ENCODE measurements at regions not wholly inside any gene's neighbourhood (a gene's known extent, or its start where the extent isn't known, plus 50 kb on each side); places are given as distances from the start of the nearest gene placed in this dataset.
A peak's percentile ranks its signal among the peaks of the same experiment; 100 is the strongest.
"Not testable (repeated sequence)": the region's sequence is repeated elsewhere in the genome, so short reads cannot be mapped to it uniquely, and the experiment has no call there.

DNA sequence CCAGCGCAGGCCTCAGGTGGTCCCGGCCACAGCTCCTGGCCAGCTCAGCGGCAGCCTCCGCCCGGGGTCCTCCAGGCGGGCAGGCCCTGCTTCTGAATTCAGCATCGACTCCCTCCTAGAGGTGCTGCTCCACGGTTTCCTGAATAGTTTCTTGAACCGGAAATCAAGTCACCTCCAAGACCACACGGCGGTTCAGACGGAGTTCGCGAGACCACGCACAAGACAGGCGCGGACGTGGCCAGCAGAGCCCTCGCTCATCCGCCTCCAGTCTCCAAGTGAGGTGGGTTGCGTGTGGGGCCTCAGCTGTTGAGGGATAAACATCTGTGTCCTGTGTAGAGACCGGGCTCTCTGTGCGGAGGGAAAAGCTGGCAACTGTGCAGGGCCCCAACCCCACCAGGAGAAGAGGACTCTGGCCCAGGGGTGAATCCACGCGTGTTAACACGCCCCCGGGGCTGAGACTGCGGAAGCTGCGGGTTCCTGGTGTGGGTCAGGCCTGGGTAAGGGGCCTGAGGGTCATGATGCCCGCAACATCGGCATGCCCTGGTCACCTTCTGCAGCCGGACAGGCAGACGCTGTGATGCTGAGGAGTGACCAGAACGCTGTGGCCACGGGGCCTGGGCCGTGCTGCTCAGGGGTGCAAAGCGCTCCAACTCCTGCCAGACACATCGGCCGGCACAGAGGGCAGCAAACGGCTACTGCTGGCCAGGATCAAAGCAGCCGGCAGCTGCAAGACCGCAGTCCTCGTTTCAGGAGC lies 55.0 kb upstream of the METRNL start:
- peak in 1 of 2 donors; percentile 4 for DNase-seq

DNA sequence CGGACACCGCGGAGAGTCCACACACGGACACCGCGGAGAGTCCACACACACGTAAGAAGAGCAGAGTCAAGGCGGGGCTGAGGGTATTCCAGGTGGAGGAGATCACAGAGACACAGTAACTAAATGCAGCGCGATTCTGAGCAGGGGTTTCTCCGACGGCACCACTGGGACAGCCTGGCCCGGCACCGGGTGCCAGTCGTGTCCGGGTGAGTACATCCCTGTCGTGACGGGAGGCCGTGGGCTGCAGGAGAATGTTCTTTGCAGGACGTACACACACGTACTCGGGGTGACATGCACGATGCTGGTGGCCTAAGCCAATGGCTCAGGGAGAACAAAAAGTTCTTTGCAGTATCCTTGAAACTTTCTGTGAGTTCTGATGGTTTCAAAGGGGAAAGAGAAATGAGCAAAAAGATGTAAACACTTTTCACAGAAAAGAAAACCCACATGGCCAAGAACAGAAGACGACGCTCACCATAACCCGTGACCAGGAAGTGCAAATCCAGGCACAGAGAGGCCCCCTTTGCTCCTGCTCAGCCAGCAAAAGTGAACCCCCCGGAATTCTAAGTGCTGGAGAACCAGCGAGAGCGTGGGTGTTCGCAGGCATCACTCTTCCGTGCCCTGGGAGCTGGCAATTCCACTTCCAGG lies 53.7 kb upstream of the METRNL start:
- DNase-seq: no peak

DNA sequence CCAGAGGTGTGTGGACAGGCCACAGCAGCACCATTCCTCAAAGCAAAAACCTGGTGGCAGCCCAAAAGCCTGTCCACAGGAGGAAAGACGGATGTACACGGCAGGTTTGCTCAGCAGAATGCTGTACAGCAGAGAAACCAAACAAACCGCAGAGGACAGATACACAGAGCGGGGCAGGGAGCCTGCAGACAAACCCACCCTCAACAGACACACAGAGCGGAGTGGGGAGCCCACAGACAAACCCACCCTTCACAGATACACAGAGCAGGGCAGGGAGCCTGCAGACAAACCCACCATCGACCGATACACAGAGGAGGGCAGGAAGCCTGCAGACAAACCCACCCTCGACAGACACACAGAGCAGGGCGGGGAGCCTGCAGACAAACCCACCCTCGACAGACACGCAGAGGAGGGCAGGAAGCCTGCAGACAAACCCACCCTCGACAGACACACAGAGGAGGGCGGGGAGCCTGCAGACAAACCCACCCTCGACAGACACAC lies 53.0 kb upstream of the METRNL start:
- DNase-seq: no peak

DNA sequence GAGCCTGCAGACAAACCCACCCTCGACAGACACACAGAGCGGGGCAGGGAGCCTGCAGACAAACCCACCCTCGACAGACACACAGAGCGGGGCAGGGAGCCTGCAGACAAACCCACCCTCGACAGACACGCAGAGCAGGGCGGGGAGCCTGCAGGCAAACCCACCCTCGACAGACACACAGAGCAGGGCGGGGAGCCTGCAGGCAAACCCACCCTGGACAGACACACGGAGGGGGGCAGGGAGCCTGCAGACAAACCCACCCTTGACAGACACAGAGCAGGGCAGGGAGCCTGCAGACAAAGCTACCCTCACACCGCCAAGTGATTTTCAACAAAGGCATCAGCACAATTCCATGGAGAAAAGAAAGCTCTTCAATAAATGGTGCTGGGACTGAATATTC lies 52.5 kb upstream of the METRNL start:
- not testable (repeated sequence) for DNase-seq

DNA sequence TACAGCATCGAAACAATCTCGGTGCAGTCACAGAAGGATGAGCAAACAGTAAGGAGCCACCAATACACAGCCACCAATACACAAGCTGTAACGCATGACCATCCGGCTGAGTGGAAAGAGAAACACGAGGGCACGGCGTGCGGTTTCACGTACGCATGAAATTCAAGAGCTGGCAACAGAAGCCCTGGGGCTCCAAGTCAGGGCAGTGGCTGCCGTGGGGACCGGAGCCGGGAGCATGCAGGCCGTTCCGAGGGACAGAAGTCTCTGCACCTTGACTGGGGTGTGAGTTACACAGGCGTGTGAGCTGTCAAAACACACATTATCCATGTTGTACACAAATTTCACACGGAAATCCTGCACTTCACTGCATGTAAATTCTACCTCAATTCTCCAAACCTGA lies 50.6 kb upstream of the METRNL start:
- no peak for DNase-seq

DNA sequence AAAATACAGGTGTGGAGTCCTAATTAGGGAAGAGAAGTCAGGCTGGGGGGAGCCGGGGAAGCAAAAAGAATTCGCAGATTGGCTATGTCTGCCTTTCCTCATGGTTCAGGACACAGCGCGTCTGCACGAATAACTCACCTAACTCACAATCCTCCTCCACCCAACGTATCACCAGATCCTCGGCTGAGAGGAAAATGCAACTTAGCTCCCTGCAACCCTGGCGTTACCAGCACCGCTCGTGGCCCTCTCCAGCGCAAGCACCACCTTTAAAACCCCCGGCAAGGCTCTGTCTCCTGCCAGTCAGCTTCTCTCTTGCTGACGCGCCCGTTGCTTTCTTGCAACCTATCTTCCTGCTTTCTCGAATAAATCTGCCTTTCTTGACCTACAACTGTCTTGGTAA lies 49.8 kb upstream of the METRNL start:
- DNase-seq: no peak

All from stimulated activated CD4-positive, alpha-beta T cell treated with anti-CD3 and anti-CD28 coated beads, Interleukin-2, amount 100 ng/mL, for 48 hours (primary cell).